ENCODE measurements at regions not wholly inside any gene's neighbourhood (a gene's known extent, or its start where the extent isn't known, plus 50 kb on each side); places are given as distances from the start of the nearest gene placed in this dataset.

GRCh38 chr4:44002368-44002767, 446.2 kb downstream of the KCTD8 start (continued):
- TF ChIP-seq ETV6 (conservative IDR thresholded peaks at IDR 0.05 in 1 of 2, IDR thresholded peaks at IDR 0.05 in 1 of 2; ENCODE audit: borderline replicate concordance in 1 of 2, low read depth in 1 of 2), result no peak
- TF ChIP-seq BMI1 (IDR thresholded peaks at IDR 0.05; ENCODE audit: borderline replicate concordance), result no peak
- no peak for TF ChIP-seq YY1 (IDR thresholded peaks at IDR 0.05; ENCODE audit: low read depth, low read length)
- TF ChIP-seq RCOR1 (conservative IDR thresholded peaks at IDR 0.05; ENCODE audit: low read depth, low read length), result no peak

GRCh38 chr4:44016570-44017421, 431.8 kb downstream of the KCTD8 start:
- RAD21 ChIA-PET (ENCODE audit: unreplicated experiment), result no interaction called here
- Histone ChIP-seq H3K9ac (ENCODE audit: control insufficient read depth, insufficient read depth, low read length) (no peak overlapping the region), H3K4me2 (ENCODE audit: control insufficient read depth, insufficient read depth) (no peak overlapping the region), H3K36me3 (ENCODE audit: control insufficient read depth in 2 of 2, insufficient read depth in 2 of 2, low read length in 1 of 2) (no peaks in the 10 kb centered on the region), H3K79me2 (ENCODE audit: control insufficient read depth, insufficient read depth, low read length) (no peaks in the 10 kb centered on the region), H3K4me1 (ENCODE audit: control insufficient read depth, insufficient read depth, low read length) (no peaks in the 10 kb centered on the region), H2AFZ (ENCODE audit: control insufficient read depth, low read depth, low read length) (no peak overlapping the region), H3K9me3 (replicated peaks; ENCODE audit: control insufficient read depth, insufficient read depth, low read length) (no peaks in the 10 kb centered on the region), H4K20me1 (ENCODE audit: control insufficient read depth, insufficient read depth) (no peaks in the 10 kb centered on the region), H3K4me3 (no peak overlapping the region), H3K27ac (ENCODE audit: control insufficient read depth, insufficient read depth) (no peak overlapping the region), H3K27me3 (replicated peaks in 1 of 2; ENCODE audit: control insufficient read depth in 2 of 2, insufficient read depth in 2 of 2, low read length in 1 of 2) (no peaks in the 10 kb centered on the region)
- SMC1A ChIA-PET (ENCODE audit: uncharacterized antibody, unreplicated experiment), result no interaction called here
- TF ChIP-seq CHD4 (IDR thresholded peaks at IDR 0.05) (no peak), NFYB (IDR thresholded peaks at IDR 0.05; ENCODE audit: insufficient read depth, low read depth, low read length) (peak; percentile 70), TAF1 (IDR thresholded peaks at IDR 0.05; ENCODE audit: borderline replicate concordance, low read depth, low read length) (no peak), RFX5 (IDR thresholded peaks at IDR 0.05; ENCODE audit: low read depth, low read length) (peak; percentile 81)
- DNase-seq (ENCODE audit: low read depth, low spot score) (no peak), ATAC-seq (peak; percentile 76), FAIRE-seq (no peak)
- in situ Hi-C loops (cut with MboI), result no loop called here
- 39% methylated on average over 13 of the region's 18 CpGs for WGBS (ENCODE audit: insufficient coverage, insufficient replicate concordance, low lambda C conversion rate, missing lambda C conversion rate)
- BruUV-seq (replicated peaks), result no TSS peak
- intact Hi-C loops (cut with micrococcal nuclease; ENCODE audit: unreplicated experiment), result no loop called here
- POLR2A ChIA-PET, result no interaction called here
- CTCF ChIA-PET, result interaction anchor here (0.6 to 0.7 kb wide), 2 partner anchors 10 to 188 kb away, joined by 3 to 5 read pairs; no protein-coding TSS in a partner anchor

All from GM12878 (cell line).